HG03439 (cell line): ENCODE measurements at regions not wholly inside any gene's neighbourhood (a gene's known extent, or its start where the extent isn't known, plus 50 kb on each side); places are given as distances from the start of the nearest gene placed in this dataset.
"Not testable (repeated sequence)": the region's sequence is repeated elsewhere in the genome, so short reads cannot be mapped to it uniquely, and the experiment has no call there.

Source experiments
- ATAC-seq: cut with Tn5 transposase; IDR thresholded peaks from one replicate; pipeline ENCODE4 v1.9.1; 2021; ENCODE audit warnings: mild to moderate bottlenecking, moderate library complexity; ENCODE audit not compliant: unreplicated experiment

GRCh38 chr10:86579883-86580520 is 58.4 kb upstream of the WAPL start:
- no peak for ATAC-seq

DNA sequence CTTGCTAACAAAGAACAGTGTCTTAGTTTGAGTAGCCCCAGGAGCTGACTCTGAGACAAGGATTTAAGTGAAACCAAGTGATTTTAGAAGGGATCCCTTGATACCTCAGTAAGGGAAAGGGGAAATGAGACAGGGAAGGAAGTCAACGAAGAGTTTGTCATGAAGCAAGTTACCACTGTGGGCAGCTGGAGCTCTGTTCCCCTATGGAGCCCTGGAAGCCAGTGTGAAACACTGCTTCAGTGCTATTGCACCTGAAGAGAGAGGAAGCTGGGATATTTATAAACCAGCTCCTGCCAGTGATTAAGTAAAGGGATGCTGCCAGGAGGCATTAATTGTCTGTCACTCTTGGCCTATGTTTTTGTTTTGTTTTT is 58.9 kb upstream of the WAPL start:
- ATAC-seq: no peak

- ATAC-seq: no peak
Observed at GRCh38 chr10:86583983-86584382, 62.4 kb upstream of the WAPL start.

GRCh38 chr10:86585037-86585929 is 63.7 kb upstream of the WAPL start:
- ATAC-seq: peak; percentile 85

DNA sequence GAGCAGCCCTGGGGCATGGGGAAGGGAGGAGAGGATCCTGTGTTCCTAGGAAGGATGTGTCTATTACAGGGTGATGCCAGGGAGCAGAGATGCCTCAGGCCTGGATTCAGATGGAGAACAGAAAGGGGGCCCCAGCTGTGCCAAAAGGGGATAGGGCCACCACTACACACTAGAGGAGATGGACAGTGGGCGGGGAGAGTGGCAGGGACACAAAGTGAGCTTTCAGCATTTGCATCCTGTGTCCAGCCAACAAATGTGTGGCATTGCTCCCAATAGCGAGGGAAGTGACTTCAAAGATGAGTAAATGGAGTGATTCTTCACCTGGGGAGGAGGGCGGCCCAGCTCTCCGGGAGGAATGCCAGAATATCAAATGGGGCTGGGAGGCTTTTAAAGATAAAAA is 64.9 kb upstream of the WAPL start:
- no peak for ATAC-seq

DNA sequence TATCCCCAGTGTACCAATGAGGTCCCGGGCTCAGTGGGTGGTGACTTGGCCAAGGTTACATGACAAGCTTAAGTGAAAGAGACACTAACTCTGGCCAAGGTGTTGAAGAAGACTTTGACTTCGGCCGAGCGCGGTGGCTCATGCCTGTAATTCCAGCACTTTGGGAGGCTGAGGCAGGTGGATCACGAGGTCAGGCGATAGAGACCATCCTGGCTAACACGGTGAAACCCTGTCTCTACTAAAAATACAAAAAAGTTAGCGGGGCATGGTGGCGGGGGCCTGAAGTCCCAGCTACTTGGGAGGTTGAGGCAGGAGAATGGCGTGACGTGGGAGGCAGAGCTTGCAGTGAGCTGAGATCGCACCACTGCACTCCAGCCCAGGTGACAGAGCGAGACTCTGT is 65.6 kb upstream of the OPN4 start:
- ATAC-seq: not testable (repeated sequence)

DNA sequence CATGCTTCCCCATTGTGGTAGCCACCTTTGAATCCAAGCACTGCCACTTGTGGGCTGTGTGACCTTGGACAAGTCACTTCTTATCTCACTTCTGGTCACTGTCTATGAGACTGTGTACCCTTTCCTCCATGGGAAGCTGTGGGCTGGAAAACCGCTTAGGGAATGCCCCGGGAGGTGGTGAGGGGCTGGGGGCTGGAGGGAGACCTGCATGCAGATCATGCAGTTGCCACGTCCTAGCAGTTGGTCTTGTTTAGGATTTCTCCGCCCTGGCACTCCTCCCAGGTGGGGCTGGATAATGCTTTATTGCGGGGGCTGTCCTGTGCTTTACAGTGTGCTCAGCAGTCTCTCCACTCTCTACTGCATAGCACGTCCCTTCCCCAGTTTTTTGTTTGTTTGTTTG is 62.9 kb upstream of the OPN4 start:
- ATAC-seq: no peak

- ATAC-seq: no peak
Observed at GRCh38 chr10:86592413-86592812, 61.9 kb upstream of the OPN4 start.

GRCh38 chr10:86594535-86594934 is 59.8 kb upstream of the OPN4 start:
- ATAC-seq: no peak

DNA sequence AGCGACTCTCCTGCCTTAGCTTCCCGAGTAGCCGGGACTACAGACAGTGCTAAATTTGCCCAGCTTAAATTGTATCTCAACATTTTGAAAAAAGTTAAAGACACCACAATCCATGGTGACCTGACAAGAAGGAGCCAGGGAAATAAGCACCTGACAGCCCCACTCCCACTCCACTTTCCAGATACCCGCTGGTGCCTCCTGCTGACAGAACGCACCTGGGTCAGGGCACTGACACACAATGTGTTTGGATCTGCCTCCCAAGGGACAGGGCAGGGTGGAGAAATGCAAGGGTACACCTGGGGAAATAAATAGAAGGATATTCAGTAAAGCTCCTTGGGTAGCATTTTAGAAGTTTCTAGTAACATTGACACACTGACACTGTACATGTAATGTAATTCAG is 58.9 kb upstream of the OPN4 start:
- ATAC-seq: no peak

DNA sequence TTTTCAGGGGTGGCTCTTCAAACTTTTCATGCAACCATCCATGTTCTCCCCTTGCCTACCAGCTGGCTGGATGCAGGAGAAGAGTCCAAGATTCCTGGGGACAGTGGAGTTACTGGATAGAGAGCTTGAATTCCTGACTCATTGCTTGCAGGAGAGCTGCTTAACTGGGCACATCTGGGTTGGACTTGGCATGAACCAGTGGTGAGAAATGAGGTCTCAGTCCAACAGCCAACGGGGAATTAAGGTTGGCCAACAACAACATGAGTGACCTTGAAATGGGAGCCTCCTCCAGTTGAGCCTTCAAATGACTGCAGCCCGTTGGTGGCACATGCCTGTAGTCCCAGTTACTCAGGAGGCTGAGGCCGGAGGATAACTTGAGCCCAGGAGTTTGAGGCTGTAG is 58.1 kb upstream of the OPN4 start:
- no peak for ATAC-seq

- ATAC-seq: no peak
Observed at GRCh38 chr10:86597306-86597705, 57.0 kb upstream of the OPN4 start.

GRCh38 chr10:86598151-86598550 is 56.2 kb upstream of the OPN4 start:
- no peak for ATAC-seq

DNA sequence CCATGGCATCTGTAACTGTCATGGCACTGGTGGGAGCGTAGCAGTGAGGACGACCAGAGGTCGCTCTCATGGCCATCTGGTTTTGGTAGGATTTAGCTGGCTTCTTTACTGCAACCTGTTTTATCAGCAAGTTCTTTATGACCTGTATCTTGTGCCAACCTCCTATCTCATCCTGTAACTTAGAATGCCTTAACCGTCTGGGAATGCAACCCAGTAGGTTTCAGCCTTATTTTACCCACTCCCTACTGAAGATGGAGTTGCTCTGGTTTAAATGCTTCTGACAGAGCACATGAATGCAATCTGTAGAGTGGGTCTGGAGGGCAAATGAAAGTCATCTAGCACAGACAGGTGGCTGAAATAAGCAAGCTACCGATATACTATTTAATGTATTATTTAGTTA is 55.3 kb upstream of the OPN4 start:
- ATAC-seq: no peak

DNA sequence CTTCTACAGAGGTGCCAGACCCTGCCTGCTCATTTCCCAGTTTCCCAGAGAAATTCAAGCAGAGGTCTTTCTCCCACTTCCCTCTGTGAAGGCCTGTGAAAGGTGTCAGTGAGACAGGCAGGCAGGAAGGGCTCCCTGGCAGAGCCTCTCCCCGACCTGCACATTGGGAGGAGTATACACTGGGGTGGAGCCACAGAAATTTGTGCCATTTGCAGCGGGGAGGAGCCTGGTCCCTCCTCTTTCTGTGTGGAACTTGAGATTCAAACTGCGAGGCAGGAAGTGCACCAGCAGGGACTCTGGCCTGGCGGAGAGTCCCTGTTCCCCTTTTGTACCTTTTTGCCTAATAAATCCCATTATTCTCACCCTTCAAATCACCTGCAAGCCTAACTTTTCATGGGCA is 54.6 kb upstream of the OPN4 start:
- ATAC-seq: no peak

DNA sequence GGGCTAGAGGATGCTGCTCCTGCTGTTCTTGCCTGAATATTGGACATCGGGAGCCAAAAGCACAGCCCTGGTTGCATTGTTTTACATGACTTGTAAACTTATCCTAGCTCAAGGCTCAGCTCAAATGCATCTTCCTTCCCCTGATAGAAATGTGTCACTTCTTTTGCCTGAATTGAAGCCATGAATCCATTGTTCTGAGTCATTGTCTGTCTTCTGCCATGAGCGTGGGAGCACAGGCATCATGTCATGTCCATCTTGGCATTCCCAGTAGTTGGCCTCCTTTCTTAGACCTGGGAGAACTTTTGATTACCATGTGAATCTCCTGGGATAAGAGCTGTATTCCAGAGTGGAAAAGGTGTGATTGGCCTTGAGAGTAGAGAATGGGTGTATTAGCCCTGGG is 54.1 kb upstream of the OPN4 start:
- no peak for ATAC-seq

DNA sequence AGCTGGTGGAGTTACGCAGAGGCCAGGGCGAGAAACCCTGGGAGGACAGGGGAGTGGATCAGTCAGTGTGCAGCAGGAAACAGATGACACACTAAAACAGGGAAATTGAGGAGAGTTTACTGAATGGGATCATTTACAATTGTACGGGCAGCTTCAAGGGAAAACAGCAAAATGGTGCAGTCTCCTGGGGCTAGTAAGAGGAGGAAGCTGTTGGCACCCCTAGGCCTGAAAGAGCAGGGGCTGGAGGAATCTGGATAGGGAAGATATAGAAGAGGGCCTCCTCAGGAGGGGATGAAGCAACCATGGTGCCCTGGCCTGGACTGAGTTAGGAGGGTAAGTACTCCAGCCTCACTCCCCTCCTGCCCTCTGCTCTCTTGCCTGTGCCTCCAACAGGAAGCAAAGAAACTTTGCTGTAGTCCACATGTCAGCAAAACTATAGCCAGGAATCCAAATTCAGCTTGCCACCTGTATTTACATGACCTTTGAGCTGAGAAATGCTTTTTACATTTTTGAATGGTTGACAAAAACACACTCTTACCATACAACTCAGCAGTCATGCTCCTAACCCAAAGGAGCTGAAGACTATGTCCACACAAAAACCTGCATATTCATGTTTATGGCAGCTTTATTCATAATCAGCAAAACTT is 52.3 kb upstream of the OPN4 start:
- no peak for ATAC-seq

DNA sequence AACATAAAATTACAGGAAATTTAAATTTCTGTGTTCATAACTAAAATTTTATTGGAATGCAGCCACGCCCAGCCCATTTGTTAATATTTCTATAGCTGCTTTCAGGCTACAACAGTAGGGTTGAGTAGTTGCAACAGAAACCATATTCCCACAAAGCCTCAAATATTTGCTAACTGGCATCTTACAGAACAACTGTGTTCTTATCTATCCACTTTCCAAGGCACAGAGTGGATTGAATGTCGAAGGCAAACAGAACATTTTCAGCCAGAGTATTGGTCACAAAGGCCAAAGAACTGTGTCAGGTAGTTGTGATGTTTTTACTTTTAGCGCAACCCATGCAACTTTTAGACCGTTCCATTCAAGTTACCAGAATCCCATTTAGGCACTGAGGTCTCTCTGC is 51.1 kb upstream of the OPN4 start:
- no peak for ATAC-seq
